ENCODE measurements at regions not wholly inside any gene's neighbourhood (a gene's known extent, or its start where the extent isn't known, plus 50 kb on each side); places are given as distances from the start of the nearest gene placed in this dataset.

DNA sequence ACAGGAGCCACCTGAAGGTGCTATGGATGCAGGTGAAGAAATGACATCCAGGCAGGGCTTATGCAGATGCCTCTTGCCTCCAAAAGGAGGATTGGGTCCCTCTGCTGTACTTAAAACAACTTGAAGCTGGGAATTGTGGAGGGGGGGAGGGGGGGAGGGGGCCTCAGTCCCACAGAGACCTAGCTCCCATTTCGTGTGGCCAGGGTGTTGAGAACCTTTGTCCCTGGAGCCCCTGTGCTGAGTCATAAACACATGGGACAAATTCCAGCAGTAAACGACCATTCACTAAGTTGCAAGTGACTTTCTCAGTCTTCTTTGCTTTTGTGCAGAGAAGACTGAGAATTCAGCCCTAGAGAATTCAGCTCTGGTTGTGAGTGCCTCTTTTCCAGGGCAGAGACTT, 96.5 kb upstream of the PODXL start:
- TF ChIP-seq LEF1 (IDR thresholded peaks at IDR 0.05; ENCODE audit: borderline replicate concordance) (no peak), BHLHE40 (IDR thresholded peaks at IDR 0.05; ENCODE audit: borderline replicate concordance) (no peak), L3MBTL2 (conservative IDR thresholded peaks at IDR 0.05) (no peak), NFRKB (IDR thresholded peaks at IDR 0.05) (no peak)
